ENCODE measurements at regions not wholly inside any gene's neighbourhood (a gene's known extent, or its start where the extent isn't known, plus 50 kb on each side); places are given as distances from the start of the nearest gene placed in this dataset.

DNA sequence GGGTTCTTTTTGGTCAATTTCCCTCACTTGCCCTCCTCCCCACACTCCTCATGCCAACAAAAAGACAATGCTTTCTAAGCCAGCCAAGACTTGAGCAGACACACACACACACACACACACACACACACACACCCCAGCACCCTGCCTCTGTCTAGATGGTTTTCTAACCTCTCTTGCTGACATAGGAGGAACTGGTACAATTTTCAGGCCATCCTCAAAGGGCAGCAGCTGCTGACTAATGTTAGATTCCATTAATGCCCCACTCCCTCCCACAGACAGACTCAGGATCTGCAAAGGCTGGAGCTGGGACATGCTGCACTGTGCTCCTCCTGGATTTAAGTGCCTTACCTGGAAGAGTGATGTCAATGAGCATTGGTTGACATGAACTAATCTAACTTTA, 438.4 kb downstream of the OCA2 start:
- H3K4me1 ChIP-seq (replicated peaks), result no peaks in the 10 kb centered on the region
- no peak for DNase-seq (ENCODE audit: low spot score)
- no peak overlapping the region for H3K4me3 ChIP-seq
- H3K9me3 ChIP-seq, result no peaks in the 10 kb centered on the region
- intact Hi-C loops (cut with DNase I), result no loop called here
- no peaks in the 10 kb centered on the region for H3K27me3 ChIP-seq (replicated peaks; ENCODE audit: insufficient read depth)
- H3K36me3 ChIP-seq, result no peaks in the 10 kb centered on the region
- TF ChIP-seq POLR2AphosphoS5 (IDR thresholded peaks at IDR 0.05), result no peak
- H3K27ac ChIP-seq, result no peak overlapping the region

GRCh38 chr15:27656296-27656987, 442.7 kb downstream of the OCA2 start:
- TF ChIP-seq, protein P1, sequence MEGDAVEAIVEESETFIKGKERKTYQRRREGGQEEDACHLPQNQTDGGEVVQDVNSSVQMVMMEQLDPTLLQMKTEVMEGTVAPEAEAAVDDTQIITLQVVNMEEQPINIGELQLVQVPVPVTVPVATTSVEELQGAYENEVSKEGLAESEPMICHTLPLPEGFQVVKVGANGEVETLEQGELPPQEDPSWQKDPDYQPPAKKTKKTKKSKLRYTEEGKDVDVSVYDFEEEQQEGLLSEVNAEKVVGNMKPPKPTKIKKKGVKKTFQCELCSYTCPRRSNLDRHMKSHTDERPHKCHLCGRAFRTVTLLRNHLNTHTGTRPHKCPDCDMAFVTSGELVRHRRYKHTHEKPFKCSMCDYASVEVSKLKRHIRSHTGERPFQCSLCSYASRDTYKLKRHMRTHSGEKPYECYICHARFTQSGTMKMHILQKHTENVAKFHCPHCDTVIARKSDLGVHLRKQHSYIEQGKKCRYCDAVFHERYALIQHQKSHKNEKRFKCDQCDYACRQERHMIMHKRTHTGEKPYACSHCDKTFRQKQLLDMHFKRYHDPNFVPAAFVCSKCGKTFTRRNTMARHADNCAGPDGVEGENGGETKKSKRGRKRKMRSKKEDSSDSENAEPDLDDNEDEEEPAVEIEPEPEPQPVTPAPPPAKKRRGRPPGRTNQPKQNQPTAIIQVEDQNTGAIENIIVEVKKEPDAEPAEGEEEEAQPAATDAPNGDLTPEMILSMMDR (IDR thresholded peaks at IDR 0.05), result no peak
- no peak for TF ChIP-seq POLR2AphosphoS5 (IDR thresholded peaks at IDR 0.05)
- TF ChIP-seq POLR2A (IDR thresholded peaks at IDR 0.05), result no peak
- intact Hi-C loops (cut with DNase I), result no loop called here
- WGBS, result 98% methylated on average over 25 of the region's 29 CpGs
- H3K4me1 ChIP-seq (replicated peaks), result no peaks in the 10 kb centered on the region
- no peak overlapping the region for H3K4me3 ChIP-seq
- H3K9me3 ChIP-seq, result no peaks in the 10 kb centered on the region
- H3K27ac ChIP-seq, result no peak overlapping the region
- no peak for DNase-seq (ENCODE audit: low spot score)
- no peaks in the 10 kb centered on the region for H3K27me3 ChIP-seq (replicated peaks; ENCODE audit: insufficient read depth)
- H3K36me3 ChIP-seq, result no peaks in the 10 kb centered on the region

GRCh38 chr15:27655056-27655455, 444.1 kb downstream of the OCA2 start:
- TF ChIP-seq, protein P1 (IDR thresholded peaks at IDR 0.05), result no peak
- TF ChIP-seq POLR2AphosphoS5 (IDR thresholded peaks at IDR 0.05), result no peak
- no peak for TF ChIP-seq POLR2A (IDR thresholded peaks at IDR 0.05)
- no peaks in the 10 kb centered on the region for H3K36me3 ChIP-seq
- H3K27ac ChIP-seq, result no peak overlapping the region
- no peak for DNase-seq (ENCODE audit: low spot score)
- no peak overlapping the region for H3K4me3 ChIP-seq
- no peaks in the 10 kb centered on the region for H3K4me1 ChIP-seq (replicated peaks)
- H3K27me3 ChIP-seq (replicated peaks; ENCODE audit: insufficient read depth), result no peaks in the 10 kb centered on the region
- 81% methylated on average over 4 of the region's 4 CpGs for WGBS
- H3K9me3 ChIP-seq, result no peaks in the 10 kb centered on the region
- intact Hi-C loops (cut with DNase I), result no loop called here

DNA sequence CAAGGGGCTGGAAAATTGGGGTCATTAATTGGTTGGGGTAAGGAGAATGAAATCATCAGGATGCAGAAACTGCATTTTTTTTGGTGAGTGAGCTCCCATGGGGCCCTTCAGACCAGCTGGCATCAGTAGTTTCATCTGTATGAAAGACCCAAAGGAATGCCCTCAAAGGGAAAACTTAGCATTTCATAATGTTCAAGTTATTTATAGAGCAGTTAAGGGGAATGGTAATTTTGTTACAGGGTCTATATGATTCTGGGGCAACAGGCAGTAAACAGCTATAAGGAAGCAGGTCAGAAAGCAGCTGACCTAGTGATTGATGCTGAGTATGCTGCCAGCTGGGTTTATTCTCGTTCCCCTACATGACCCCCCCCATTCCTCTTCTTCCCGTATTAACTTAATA, 448.9 kb downstream of the OCA2 start:
- no peaks in the 10 kb centered on the region for H3K36me3 ChIP-seq
- intact Hi-C loops (cut with DNase I), result no loop called here
- H3K27me3 ChIP-seq (replicated peaks; ENCODE audit: insufficient read depth), result no peaks in the 10 kb centered on the region
- 56% methylated on average over 2 of the region's 2 CpGs for WGBS
- no peak for DNase-seq (ENCODE audit: low spot score)
- no peak overlapping the region for H3K4me3 ChIP-seq
- TF ChIP-seq, protein P1 (IDR thresholded peaks at IDR 0.05), result no peak
- no peak for TF ChIP-seq POLR2AphosphoS5 (IDR thresholded peaks at IDR 0.05)
- H3K9me3 ChIP-seq, result no peaks in the 10 kb centered on the region
- H3K4me1 ChIP-seq (replicated peaks), result no peaks in the 10 kb centered on the region
- no peak overlapping the region for H3K27ac ChIP-seq

GRCh38 chr15:27648359-27648758, 450.8 kb downstream of the OCA2 start:
- no peak for DNase-seq (ENCODE audit: low spot score)

More at GRCh38 chr15:27648359-27648758, 450.8 kb downstream of the OCA2 start:
- Histone ChIP-seq H3K36me3 (no peaks in the 10 kb centered on the region), H3K4me3 (no peak overlapping the region), H3K27me3 (replicated peaks; ENCODE audit: insufficient read depth) (no peaks in the 10 kb centered on the region), H3K9me3 (no peaks in the 10 kb centered on the region), H3K4me1 (replicated peaks) (no peaks in the 10 kb centered on the region), H3K27ac (no peak overlapping the region)
- 82% methylated on average over 4 of the region's 4 CpGs for WGBS
- TF ChIP-seq POLR2A (IDR thresholded peaks at IDR 0.05) (no peak), POLR2AphosphoS5 (IDR thresholded peaks at IDR 0.05) (no peak)
- TF ChIP-seq, protein P1 (IDR thresholded peaks at IDR 0.05), result no peak
- intact Hi-C loops (cut with DNase I), result no loop called here

Data from prostate gland (tissue), 2 donors.